MCF 10A (cell line): ENCODE measurements at regions not wholly inside any gene's neighbourhood (a gene's known extent, or its start where the extent isn't known, plus 50 kb on each side); places are given as distances from the start of the nearest gene placed in this dataset.

Source experiments
- BruUV-seq: library from RNA; stranded (reverse); fragments of 400-500 nt; replicated peaks from 2 replicates; lab custom pipeline; 2021; lab: Mats Ljungman, UMichigan
- CTCF ChIA-PET: fragments of 300-600 bp; sonication (Branson Sonifier 250); formaldehyde crosslinking; extraction: SDS; loops from one replicate; lab custom pipeline; 2021; ENCODE audit warnings: antibody characterized with exemption, inconsistent platforms; lab: Yijun Ruan, JAX
- POLR2A ChIA-PET: fragments of 300-600, 350-650 bp; sonication (Branson Sonifier 250); formaldehyde crosslinking; extraction: SDS; loops from one replicate; lab custom pipeline; 2020; ENCODE audit warnings: antibody characterized with exemption, inconsistent platforms; lab: Yijun Ruan, JAX
- DNase-seq: peaks from one replicate; pipeline ENCODE4 v3.0.0-alpha.2; 2018; ENCODE audit not compliant: unreplicated experiment
- H3K27ac Mint-ChIP-seq: one replicate; pipeline ENCODE4 v1.8.0; 2022; ENCODE audit warnings: mild to moderate bottlenecking, low read depth, mixed read lengths; ENCODE audit not compliant: unreplicated experiment
- H3K27me3 Mint-ChIP-seq: one replicate; pipeline ENCODE4 v1.8.0; 2022; ENCODE audit warnings: mixed read lengths; ENCODE audit not compliant: insufficient read depth, unreplicated experiment
- H3K36me3 Mint-ChIP-seq: one replicate; pipeline ENCODE4 v1.8.0; 2022; ENCODE audit warnings: mild to moderate bottlenecking, moderate library complexity, mixed read lengths; ENCODE audit not compliant: insufficient read depth, unreplicated experiment
- H3K4me1 Mint-ChIP-seq: one replicate; pipeline ENCODE4 v1.8.0; 2022; ENCODE audit warnings: mixed read lengths; ENCODE audit not compliant: insufficient read depth, unreplicated experiment
- H3K4me3 Mint-ChIP-seq: one replicate; pipeline ENCODE4 v1.8.0; 2022; ENCODE audit warnings: mild to moderate bottlenecking, moderate library complexity, mixed read lengths; ENCODE audit not compliant: unreplicated experiment
- H3K9me3 Mint-ChIP-seq: one replicate; pipeline ENCODE4 v1.8.0; 2022; ENCODE audit warnings: mixed read lengths; ENCODE audit not compliant: unreplicated experiment
- CTCF ChIP-seq: fragments of 200-600 bp; IDR thresholded peaks from one replicate; pipeline ENCODE4 v1.8.0; 2022; ENCODE audit warnings: antibody characterized with exemption, mild to moderate bottlenecking; ENCODE audit not compliant: unreplicated experiment
- intact Hi-C: fragments of 100-400 bp; cut with micrococcal nuclease; formaldehyde crosslinking; loops from 2 replicates; pipeline ENCODE4 v1.14.1; 2022

DNA sequence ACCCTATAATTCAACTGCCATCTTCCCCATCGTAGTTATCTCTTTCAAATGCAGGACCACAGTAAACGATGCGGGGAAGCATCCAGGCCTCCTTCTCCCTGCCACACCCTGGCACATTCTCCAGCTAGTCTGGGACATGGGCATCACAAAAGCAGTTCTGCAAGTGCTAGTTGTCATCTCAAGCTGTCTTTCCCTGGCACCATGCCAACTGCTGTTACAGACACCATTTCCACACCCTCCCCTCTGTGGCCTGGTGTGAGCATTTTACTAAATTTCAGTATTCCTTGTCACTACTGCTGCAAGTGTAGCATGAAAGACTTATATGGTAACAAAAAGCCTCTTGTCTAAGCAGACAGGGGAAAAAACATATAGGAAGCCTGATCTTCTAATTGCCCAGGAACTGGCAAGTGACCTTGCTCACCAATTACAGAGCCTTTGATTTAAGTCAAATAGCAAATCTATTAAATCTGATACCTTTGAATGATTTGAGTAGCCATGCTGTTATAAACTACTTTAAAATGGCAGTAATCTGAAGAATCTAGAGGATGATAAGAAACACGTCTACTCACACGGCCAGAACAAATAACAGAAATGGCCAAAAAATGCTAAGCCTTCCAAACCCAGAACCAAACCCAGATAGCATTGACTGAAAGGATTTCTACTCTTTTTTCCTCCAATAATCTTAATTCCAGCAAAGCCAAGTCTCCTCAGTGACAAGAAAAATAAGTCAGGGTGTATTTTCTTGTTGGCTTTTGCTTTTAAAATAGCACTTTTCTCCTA, 179.0 kb downstream of the NUFIP1 start:
- Mint-ChIP-seq H3K4me1 (peaks cover 34% of the 10 kb centered on the region), H3K27ac (no peak overlapping the region), H3K27me3 (no peaks in the 10 kb centered on the region), H3K9me3 (no peaks in the 10 kb centered on the region), H3K4me3 (no peak overlapping the region), H3K36me3 (no peaks in the 10 kb centered on the region)
- ChIA-PET POLR2A (interaction anchor here (0.8 to 1.1 kb wide), 2 partner anchors 9 to 10 kb away, joined by 3 read pairs; no protein-coding TSS in a partner anchor), CTCF (interaction anchor here (0.5 to 0.7 kb wide), 3 partner anchors 63 to 589 kb away, joined by 3 read pairs; no protein-coding TSS in a partner anchor)
- no peak for TF ChIP-seq CTCF
- intact Hi-C loops: no loop called here
- DNase-seq: peak; percentile 30
- no TSS peak for BruUV-seq

- CTCF ChIA-PET: no interaction called here
Measured at GRCh38 chr13:44809190-44809589, 180.1 kb downstream of the NUFIP1 start.

GRCh38 chr13:44808185-44808584, 181.1 kb downstream of the NUFIP1 start:
- peaks cover 23% of the 10 kb centered on the region for H3K4me1 Mint-ChIP-seq
- ChIA-PET CTCF (interaction anchor here (1.0 kb wide), 1 partner anchor 94 kb away, joined by 6 read pairs; no protein-coding TSS in a partner anchor), POLR2A (interaction anchor here (1.2 kb wide), 1 partner anchor 8 kb away, joined by 4 read pairs; no protein-coding TSS in a partner anchor)
- no peak overlapping the region for H3K4me3 Mint-ChIP-seq
- no peak overlapping the region for H3K27ac Mint-ChIP-seq
- BruUV-seq: no TSS peak
- H3K9me3 Mint-ChIP-seq: no peaks in the 10 kb centered on the region
- DNase-seq: no peak
- intact Hi-C loops: no loop called here
- H3K36me3 Mint-ChIP-seq: no peaks in the 10 kb centered on the region
- no peak for TF ChIP-seq CTCF
- H3K27me3 Mint-ChIP-seq: no peaks in the 10 kb centered on the region

More at GRCh38 chr13:44809190-44809589, 180.1 kb downstream of the NUFIP1 start:
- Mint-ChIP-seq H3K27ac (no peak overlapping the region), H3K9me3 (no peaks in the 10 kb centered on the region), H3K4me3 (no peak overlapping the region), H3K36me3 (no peaks in the 10 kb centered on the region), H3K27me3 (no peaks in the 10 kb centered on the region), H3K4me1 (peaks cover 25% of the 10 kb centered on the region)
- TF ChIP-seq CTCF: no peak
- POLR2A ChIA-PET: interaction anchor here (0.8 kb wide), 1 partner anchor 10 kb away, joined by 3 read pairs; no protein-coding TSS in a partner anchor
- intact Hi-C loops: no loop called here
- no peak for DNase-seq
- no TSS peak for BruUV-seq

GRCh38 chr13:44807449-44808034, 181.7 kb downstream of the NUFIP1 start:
- no peak overlapping the region for H3K4me3 Mint-ChIP-seq
- BruUV-seq: no TSS peak
- H3K27me3 Mint-ChIP-seq: no peaks in the 10 kb centered on the region
- POLR2A ChIA-PET: interaction anchor here (0.6 to 1.2 kb wide), 4 partner anchors 9 to 25 kb away, joined by 3 to 4 read pairs (median 3); no protein-coding TSS in a partner anchor
- CTCF ChIA-PET: interaction anchor here (1.0 kb wide), 1 partner anchor 94 kb away, joined by 6 read pairs; no protein-coding TSS in a partner anchor
- no peak for TF ChIP-seq CTCF
- no peak for DNase-seq
- peaks cover 23% of the 10 kb centered on the region for H3K4me1 Mint-ChIP-seq
- intact Hi-C loops: no loop called here
- H3K27ac Mint-ChIP-seq: no peak overlapping the region
- H3K36me3 Mint-ChIP-seq: no peaks in the 10 kb centered on the region
- no peaks in the 10 kb centered on the region for H3K9me3 Mint-ChIP-seq
